ENCODE measurements at regions not wholly inside any gene's neighbourhood (a gene's known extent, or its start where the extent isn't known, plus 50 kb on each side); places are given as distances from the start of the nearest gene placed in this dataset.

- H3K27me3 ChIP-seq (replicated peaks in 1 of 7) = peaks cover 0 to 46% (median 0%) of the 10 kb centered on the region in 7 donors
- H3K9me3 ChIP-seq = no peaks in the 10 kb centered on the region
- intact Hi-C loops (cut with DNase I; ENCODE audit: low total_unique reads) = no loop called here
- peak overlapping the region in 1 of 8 donors; percentile 5 for H3K27ac ChIP-seq
- TF ChIP-seq POLR2AphosphoS5 (IDR thresholded peaks at IDR 0.05) (peak in 2 of 3 donors; percentile 21 to 36), CTCF (IDR thresholded peaks at IDR 0.05 in 8 of 11, conservative IDR thresholded peaks at IDR 0.05 in 3 of 11) (no peak), POLR2A (IDR thresholded peaks at IDR 0.05) (no peak)
- WGBS, 5 donors = 70 to 77% (median 70%) methylated on average over 23 to 35 of the region's 35 CpGs
- no peak overlapping the region for H3K4me3 ChIP-seq
- peaks cover 14 to 67% (median 46%) of the 10 kb centered on the region in 6 donors for H3K4me1 ChIP-seq
- peak; percentile 77 for DNase-seq
- H3K36me3 ChIP-seq = no peaks in the 10 kb centered on the region
Observed at GRCh38 chr7:377080-378040, 87.4 kb downstream of the FOXL3 start.

GRCh38 chr7:378041-378420, 88.1 kb downstream of the FOXL3 start:
- intact Hi-C loops (cut with DNase I; ENCODE audit: low total_unique reads) = no loop called here
- H3K27ac ChIP-seq = peak overlapping the region in 1 of 8 donors; percentile 5
- no peak for TF ChIP-seq POLR2A (IDR thresholded peaks at IDR 0.05)
- TF ChIP-seq CTCF (IDR thresholded peaks at IDR 0.05 in 8 of 11, conservative IDR thresholded peaks at IDR 0.05 in 3 of 11) = no peak
- no peak for TF ChIP-seq POLR2AphosphoS5 (IDR thresholded peaks at IDR 0.05)
- peaks cover 0 to 4% (median 0%) of the 10 kb centered on the region in 8 donors for H3K9me3 ChIP-seq
- H3K4me1 ChIP-seq = peaks cover 14 to 70% (median 47%) of the 10 kb centered on the region in 6 donors
- WGBS, 5 donors = 93 to 98% (median 94%) methylated on average over 13 of the region's 13 CpGs
- no peak overlapping the region for H3K4me3 ChIP-seq
- peaks cover 0 to 46% (median 0%) of the 10 kb centered on the region in 7 donors for H3K27me3 ChIP-seq (replicated peaks in 1 of 7)
- no peaks in the 10 kb centered on the region for H3K36me3 ChIP-seq
- DNase-seq = no peak

- TF ChIP-seq POLR2A (IDR thresholded peaks at IDR 0.05) (no peak), CTCF (IDR thresholded peaks at IDR 0.05 in 8 of 11, conservative IDR thresholded peaks at IDR 0.05 in 3 of 11) (no peak), POLR2AphosphoS5 (IDR thresholded peaks at IDR 0.05) (peak in 1 of 3 donors; percentile 47)
- H3K4me3 ChIP-seq = peak overlapping the region in 6 of 8 donors; percentile 17 to 62 (median 27)
- intact Hi-C loops (cut with DNase I; ENCODE audit: low total_unique reads) = no loop called here
- H3K9me3 ChIP-seq = peaks cover 0 to 12% (median 7%) of the 10 kb centered on the region in 8 donors
- H3K4me1 ChIP-seq = peaks cover 14 to 70% (median 47%) of the 10 kb centered on the region in 6 donors
- H3K27ac ChIP-seq = peak overlapping the region in 2 of 8 donors; percentile 34 to 49
- H3K27me3 ChIP-seq (replicated peaks in 1 of 7) = peaks cover 0 to 46% (median 0%) of the 10 kb centered on the region in 7 donors
- peak; percentile 82 for DNase-seq
- 59 to 75% (median 71%) methylated on average over 23 to 44 of the region's 44 CpGs for WGBS, 5 donors
- no peaks in the 10 kb centered on the region for H3K36me3 ChIP-seq
Observed at GRCh38 chr7:378551-379455, 88.8 kb downstream of the FOXL3 start.
